Femur (tissue), 1 donor: ENCODE measurements at regions not wholly inside any gene's neighbourhood (a gene's known extent, or its start where the extent isn't known, plus 50 kb on each side); places are given as distances from the start of the nearest gene placed in this dataset.
"Not testable (repeated sequence)": the region's sequence is repeated elsewhere in the genome, so short reads cannot be mapped to it uniquely, and the experiment has no call there.

Experiments used
- DNase-seq: peaks from one replicate; pipeline ENCODE4 v3.0.0-alpha.2; 2017

DNA sequence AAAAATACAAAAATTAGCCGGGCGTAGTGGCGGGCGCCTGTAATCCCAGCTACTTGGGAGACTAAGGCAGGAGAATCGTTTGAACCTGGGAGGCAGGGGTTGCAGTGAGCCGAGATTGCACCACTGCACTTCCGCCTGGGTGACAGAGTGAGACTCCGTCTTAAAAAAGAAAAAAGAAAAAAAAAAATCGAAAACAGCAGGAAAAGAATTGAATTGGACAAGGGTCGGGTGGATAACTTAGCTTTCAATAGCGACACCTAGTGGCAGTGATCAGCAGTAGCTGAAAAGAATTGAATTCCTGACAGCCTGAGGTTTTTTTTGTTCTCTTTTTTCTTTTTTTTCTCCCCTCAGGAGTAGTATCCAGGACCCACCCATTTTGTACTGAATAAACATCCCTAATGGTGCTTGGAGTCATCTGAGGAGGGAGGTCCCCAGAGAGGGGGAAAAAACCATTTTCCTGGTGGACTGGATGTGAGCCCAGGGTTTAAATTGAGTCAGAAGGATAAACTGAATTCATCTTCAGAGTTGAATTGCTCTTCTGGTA is 55.1 kb downstream of the CYCS start:
- DNase-seq, result peak; percentile 61

DNA sequence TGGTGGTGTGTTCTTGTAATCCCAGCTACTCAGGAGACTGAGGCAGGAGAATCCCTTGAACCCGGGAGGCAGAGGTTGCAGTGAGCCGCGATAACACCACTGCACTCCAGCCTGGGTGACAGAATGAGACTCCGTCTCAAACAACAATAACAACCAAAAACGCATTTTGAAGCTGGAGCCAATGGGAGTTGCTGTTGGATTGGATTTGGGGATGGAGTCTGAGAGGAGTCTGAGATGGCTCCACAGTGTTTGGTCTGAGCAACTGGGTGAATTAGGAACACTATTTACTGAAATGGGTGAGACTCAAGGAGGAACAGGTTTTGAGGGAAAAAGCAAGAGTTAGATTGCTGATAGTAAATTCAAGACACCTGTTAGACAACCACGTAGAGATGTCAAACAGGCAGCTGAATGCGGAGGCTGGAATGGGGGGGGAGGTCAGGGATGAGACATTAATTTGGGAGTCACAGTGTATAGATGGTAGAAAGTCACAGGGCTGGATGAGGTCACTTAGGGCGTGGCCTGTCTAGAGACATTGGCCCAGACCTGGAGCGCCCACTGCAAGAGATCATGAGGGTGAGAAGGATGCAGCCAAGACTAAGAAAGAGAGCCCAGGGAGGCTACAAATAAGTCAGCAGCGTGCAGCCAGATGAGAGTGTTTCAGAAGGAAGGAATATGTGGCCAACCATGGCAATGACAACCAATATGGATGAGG is 56.4 kb downstream of the CYCS start:
- DNase-seq, result no peak

DNA sequence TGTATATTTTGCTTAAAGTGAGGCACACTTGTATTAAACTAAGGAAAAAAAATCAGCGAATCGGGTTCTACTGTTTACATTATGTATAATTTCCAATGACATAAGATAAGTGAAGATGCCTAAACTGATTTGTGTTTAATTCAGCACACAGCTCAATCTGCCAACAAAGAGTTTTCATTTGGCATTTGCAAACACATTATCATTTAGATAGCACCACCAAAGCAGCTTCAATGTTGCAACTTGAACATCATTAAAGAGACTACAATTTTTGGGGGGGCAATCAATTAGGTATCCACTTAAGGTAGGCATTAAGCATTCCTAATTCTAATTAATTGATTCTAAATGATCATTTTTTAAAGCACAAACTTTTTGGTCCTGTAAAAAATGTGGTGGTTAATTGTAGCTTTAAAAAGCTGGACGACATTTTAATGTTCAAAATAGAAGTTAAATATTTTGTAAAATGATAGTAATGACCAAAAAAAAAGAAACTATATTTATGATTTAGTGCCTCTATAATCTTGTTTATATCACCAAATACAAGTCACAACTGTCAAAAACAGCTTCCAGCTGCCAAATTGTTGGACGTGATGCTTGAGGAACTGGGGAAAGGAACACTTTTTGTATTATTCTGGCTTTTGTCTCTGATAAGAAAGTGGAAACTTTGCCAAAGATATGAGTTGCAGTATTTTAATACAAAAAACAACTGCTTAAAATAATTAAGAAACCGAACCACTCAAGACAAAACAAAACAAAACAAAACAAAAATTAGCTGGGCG is 57.1 kb downstream of the CYCS start:
- no peak for DNase-seq

DNA sequence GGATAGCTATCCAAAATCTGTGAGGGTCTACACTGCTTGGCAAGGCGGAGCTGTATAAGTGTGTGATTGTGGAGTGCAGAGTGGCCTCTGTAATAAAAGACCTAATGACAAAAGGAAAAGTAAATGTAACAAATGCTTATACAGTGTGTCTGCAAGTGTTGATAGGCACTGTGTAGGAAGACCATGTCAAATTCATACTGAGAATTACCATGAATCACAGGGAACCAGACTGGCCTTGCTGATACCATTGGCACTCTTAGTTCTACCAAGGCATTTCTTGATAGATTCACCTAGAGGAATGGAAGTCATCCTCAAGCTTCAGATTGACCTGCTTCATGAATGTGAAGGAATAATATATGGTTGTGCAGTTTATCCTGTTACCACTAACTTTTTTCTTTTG is 58.8 kb downstream of the CYCS start:
- DNase-seq, result no peak

- no peak for DNase-seq
These were observed 62.7 kb downstream of the CYCS start for GRCh38 chr7:25062380-25062779.

- DNase-seq, result no peak
These were observed 64.5 kb downstream of the CYCS start for GRCh38 chr7:25060487-25061055.

DNA sequence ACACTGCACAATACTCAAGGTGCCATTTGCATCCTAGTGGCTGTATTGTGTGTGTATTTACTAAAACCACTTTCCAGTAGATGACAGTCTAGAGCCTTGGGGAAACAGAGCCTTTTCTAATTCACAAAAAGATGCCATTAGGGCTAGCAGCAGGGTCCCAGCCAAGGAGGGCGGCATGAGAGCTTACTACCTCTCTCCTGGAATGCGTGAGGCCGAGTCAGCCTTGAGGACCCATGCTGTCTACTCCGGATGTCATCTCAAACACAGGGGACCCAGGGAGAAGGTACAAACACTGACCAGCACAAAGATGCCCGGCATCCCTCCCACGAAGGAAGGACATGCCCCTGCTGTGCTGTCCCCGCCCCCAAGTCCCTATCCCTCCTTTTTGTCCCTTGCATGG is 65.5 kb downstream of the CYCS start:
- no peak for DNase-seq

DNA sequence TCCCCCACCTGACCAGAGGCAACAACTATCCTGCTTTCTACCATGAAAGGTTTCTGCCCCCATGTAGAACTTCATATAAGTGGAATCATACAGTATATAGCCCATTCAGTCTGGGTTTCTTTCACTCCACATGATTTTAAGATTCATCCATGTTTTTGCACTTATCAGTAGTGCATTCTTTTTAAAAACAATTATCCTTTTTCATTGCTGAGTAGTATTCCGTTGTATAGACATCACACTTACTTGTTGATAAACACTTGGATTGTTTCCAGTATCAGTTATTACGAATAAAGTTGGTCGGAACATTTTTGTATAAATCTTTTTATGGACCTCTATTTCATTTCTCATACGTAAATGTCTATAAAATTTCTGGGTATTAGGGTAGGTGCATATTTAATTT is 68.7 kb downstream of the CYCS start:
- no peak for DNase-seq

DNA sequence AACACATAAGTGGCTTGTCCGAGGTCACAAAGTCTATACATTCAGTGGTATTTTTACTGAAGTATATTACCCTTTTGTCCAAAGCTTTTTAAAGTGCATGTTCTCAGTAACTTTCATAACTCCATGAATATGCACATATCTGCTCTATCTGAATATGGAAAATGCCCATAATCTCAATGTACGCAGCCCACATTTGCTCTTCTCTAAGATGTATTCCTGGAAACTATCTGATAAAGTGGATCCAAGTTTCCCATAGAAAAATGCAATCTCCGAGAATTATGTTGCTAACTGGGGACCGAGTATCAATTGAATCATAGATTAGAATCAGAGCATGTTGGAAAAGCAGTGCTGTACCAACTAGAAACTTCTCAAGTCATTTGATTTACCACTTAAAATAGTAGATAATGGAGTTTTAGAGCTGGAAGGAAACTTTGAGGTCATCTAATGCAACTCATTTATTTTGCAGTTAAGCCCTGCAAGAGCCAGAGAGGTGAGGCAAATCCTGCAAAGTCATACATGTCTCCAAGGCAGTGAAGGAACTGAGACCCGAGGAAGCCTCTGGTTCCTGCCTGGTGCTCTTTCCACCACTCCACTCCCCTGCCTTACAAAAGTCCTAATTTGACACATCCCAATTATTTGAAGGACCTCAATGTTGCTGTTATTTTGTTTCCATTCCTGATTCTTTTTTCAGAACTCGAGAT is 69.4 kb downstream of the CYCS start:
- no peak for DNase-seq

DNA sequence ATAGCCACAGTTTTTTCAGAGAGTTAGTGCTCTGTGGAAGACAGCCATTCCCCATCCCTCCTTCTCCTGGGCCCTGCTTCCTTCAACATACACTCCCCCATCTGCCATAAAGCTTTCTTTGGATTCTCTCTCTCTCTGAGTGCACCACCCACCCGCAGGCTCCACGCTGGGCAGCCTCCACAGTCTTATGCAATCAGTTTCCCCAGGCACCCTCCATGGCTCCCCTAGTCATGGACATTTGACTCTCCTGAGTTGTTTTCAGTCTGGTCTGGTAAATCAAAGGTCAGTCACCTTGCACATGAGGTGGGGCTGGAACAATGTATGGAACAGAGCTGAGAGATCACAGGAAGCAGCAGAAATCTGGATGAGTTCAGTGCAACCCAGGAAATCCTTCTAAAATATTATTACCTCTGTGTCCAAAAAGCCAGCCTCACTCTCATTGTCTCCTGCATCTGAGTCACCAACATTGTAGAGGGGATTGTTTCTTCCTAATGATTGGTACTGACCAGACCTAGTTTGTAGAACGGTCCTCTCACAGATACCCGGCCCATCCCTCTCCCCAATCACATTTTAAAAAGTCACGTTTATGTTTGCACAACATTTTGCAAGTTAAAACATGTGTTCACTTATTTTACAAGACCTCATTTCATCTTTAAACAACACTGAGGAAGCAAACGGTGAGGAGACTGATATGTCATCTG is 70.1 kb downstream of the CYCS start:
- DNase-seq, result no peak

- no peak for DNase-seq
These were observed 70.2 kb upstream of the OSBPL3 start for GRCh38 chr7:25050223-25050622.

GRCh38 chr7:25048444-25048834 is 68.5 kb upstream of the OSBPL3 start:
- DNase-seq, result no peak

DNA sequence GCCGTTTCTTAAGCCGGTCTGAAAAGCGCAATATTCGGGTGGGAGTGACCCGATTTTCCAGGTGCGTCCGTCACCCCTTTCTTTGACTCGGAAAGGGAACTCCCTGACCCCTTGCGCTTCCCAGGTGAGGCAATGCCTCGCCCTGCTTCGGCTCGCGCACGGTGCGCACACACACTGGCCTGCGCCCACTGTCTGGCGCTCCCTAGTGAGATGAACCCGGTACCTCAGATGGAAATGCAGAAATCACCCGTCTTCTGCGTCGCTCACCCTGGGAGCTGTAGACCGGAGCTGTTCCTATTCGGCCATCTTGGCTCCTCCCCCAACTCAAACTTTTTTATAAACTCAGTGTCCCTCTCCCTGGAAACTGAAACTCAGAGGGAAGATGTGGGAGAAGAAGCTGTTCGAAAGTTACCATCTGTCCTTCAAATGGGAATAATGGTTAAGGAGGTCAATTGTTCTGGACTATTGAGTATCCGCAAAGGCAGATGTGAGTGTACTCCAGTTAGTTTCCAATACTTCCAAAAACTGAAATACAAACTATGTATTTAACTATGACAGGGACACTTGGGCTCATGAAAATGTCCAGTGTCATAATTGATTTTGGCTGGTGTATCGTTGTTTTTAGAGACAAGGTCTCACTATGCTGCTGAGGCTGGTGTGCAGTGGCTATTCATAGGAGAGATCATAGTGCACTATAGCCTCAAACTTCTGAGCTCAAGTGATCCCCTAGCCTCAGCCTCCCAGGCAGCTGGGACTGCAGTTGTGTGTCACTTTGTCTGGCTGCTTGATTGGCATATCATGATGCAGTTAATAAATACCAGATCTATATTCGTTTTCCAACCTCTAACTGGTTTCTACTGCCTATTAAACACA is 67.8 kb upstream of the OSBPL3 start:
- not testable (repeated sequence) for DNase-seq

DNA sequence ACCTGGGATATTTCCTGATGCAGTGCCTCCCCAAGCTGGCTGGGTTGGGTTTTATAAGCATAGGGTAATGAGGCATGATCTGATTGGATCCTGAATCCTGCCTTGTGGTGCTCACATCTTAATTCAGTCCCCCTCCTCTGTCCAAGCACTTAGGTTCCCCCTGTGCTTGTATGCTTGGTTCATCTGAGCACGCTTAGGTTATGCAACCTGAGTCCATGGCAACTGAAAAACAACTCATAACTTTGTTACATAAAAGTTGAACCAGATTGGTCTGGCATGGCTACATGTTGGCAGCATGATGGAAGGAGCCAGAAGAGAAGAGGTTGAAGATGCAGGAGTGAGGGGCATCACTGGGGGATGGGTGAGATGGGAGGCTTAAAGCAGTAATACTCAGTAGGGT is 57.3 kb upstream of the OSBPL3 start:
- no peak for DNase-seq

GRCh38 chr7:25035274-25035673 is 55.3 kb upstream of the OSBPL3 start:
- DNase-seq, result no peak

GRCh38 chr7:25034136-25034535 is 54.2 kb upstream of the OSBPL3 start:
- DNase-seq, result no peak

DNA sequence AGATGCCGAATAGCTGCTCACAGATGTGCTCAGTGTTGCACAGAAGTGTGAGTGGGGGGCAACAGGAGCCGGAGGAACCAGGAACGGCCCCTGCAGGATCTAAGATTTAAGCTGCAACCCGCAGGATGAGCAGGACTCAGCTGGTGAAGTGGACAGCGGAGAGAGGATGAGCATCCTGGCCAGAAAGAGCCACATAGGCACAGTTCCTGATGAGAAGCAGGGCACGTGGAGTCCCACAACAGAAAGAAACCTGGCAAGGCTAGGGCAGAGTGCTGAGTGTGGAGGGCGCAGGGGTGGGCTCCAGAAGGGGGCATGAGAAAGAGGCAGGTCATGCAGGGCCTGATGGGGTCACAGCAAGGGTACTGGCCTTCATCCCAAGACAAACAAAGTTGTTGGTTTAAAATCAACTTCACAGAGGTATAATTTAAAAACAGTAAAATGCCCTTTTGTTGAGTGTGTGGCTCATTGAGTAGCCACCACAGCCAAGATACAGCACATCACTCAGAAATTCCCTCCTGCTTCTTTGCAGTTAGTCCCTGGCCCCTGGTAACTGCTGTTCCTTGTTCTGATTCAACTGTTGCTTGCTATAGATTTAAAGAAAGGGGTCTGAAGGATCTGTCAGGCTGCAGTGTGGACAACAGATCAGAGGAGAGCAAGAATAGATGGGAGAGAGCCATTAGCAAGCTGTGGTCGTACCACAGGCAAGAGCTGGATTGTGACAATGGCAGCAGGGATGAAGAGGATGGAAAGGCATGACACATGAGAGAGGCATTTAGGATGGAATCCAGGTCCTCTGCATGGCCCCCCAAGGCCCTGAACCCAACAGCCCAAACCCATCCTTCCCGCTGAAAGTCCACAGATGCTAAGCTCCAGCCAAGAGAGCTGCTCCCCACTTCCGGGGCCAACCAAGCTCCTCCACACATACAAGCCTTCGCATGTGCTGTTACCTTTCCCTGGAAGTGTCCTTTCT is 53.1 kb upstream of the OSBPL3 start:
- no peak for DNase-seq

- DNase-seq, result no peak
These were observed 51.5 kb upstream of the OSBPL3 start for GRCh38 chr7:25031432-25031831.

DNA sequence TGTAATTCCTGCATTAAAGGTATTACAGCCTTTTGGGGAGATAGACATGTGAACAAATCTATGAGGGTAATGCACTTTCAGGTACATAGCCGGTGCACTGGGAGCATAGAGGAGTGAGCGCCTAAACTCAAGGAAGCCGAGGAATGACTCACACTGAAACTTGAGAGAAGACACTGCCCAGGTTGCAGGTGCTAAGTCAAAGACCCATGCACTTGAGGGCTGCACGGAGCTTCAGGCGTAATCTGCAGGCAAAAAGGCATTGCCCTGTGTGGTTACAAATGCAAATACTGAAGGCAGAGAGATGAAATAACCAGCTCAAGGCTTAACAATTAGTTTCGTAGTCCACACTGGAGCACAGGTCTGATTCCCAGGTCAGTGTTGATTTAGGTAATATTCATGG is 51.0 kb upstream of the OSBPL3 start:
- DNase-seq, result no peak
